ENCODE measurements at regions not wholly inside any gene's neighbourhood (a gene's known extent, or its start where the extent isn't known, plus 50 kb on each side); places are given as distances from the start of the nearest gene placed in this dataset.

- Histone ChIP-seq H2BK12ac (ENCODE audit: low read depth, low read length) (no peak overlapping the region), H3K9ac (replicated peaks in 1 of 4; ENCODE audit: extremely low read depth in 1 of 4, low read depth in 3 of 4, low read length in 3 of 4) (no peak overlapping the region), H4K5ac (ENCODE audit: insufficient read length, low read depth, low read length) (no peak overlapping the region), H3K23ac (ENCODE audit: insufficient read length) (no peak overlapping the region), H4K20me1 (replicated peaks in 1 of 2; ENCODE audit: control insufficient read depth in 1 of 2, insufficient read depth in 2 of 2, low read length in 2 of 2) (no peaks in the 10 kb centered on the region), H4K8ac (ENCODE audit: extremely low read depth, insufficient read depth, low read length) (no peak overlapping the region), H3K79me1 (ENCODE audit: low read depth, low read length) (no peaks in the 10 kb centered on the region), H3K4ac (replicated peaks; ENCODE audit: insufficient read length, low read depth, low read length) (no peak overlapping the region), H3K27me3 (replicated peaks in 1 of 4; ENCODE audit: control insufficient read depth in 3 of 4, extremely low read depth in 1 of 4, insufficient read depth in 3 of 4, low read length in 3 of 4) (no peaks in the 10 kb centered on the region), H3K36me3 (ENCODE audit: control insufficient read depth in 2 of 4, insufficient read depth in 4 of 4, low read length in 3 of 4) (no peaks in the 10 kb centered on the region), H3K23me2 (ENCODE audit: low read depth, low read length) (no peaks in the 10 kb centered on the region), H3K56ac (replicated peaks; ENCODE audit: insufficient read length, low read depth, low read length) (no peak overlapping the region), H2BK15ac (ENCODE audit: low read length) (no peak overlapping the region), H4K91ac (replicated peaks; ENCODE audit: insufficient read length, low read length) (no peak overlapping the region), H3K4me3 (ENCODE audit: extremely low read depth in 1 of 4, insufficient read depth in 2 of 4, low read depth in 3 of 4, low read length in 4 of 4) (no peak overlapping the region), H3K79me2 (ENCODE audit: control insufficient read depth in 1 of 2, insufficient read depth in 2 of 2, low read length in 2 of 2) (no peaks in the 10 kb centered on the region), H3K18ac (ENCODE audit: extremely low read depth, low read length) (no peak overlapping the region), H2BK5ac (ENCODE audit: low read depth, low read length) (no peak overlapping the region), H3K4me1 (replicated peaks in 1 of 4; ENCODE audit: control insufficient read depth in 3 of 4, insufficient read depth in 4 of 4, low read length in 3 of 4) (no peaks in the 10 kb centered on the region), H2BK20ac (ENCODE audit: low read length) (no peak overlapping the region), H2AK5ac (ENCODE audit: low read depth, low read length) (no peak overlapping the region), H2AFZ (ENCODE audit: low read length) (no peak overlapping the region), H3K4me2 (ENCODE audit: insufficient read depth in 1 of 2, low read depth in 2 of 2, low read length in 2 of 2) (no peak overlapping the region), H3K27ac (ENCODE audit: low read depth, low read length) (no peak overlapping the region), H3K14ac (ENCODE audit: insufficient read length) (no peak overlapping the region), H2BK120ac (replicated peaks; ENCODE audit: low read depth, low read length) (no peak overlapping the region), H3K9me3 (ENCODE audit: insufficient read depth in 2 of 2, low read depth in 1 of 2, low read length in 1 of 2) (no peaks in the 10 kb centered on the region)
- 100% methylated on average over 1 of the region's 1 CpG; no CpG with 5 or more reads in 1 of the 2 experiments for WGBS, 2 experiments (ENCODE audit: extremely low coverage in 1 of 2, insufficient coverage in 1 of 2, insufficient read length in 1 of 2, insufficient replicate concordance in 2 of 2, low coverage in 1 of 2, low lambda C conversion rate in 2 of 2, missing lambda C conversion rate in 1 of 2)
- TF ChIP-seq CTBP2 (IDR thresholded peaks at IDR 0.05; ENCODE audit: borderline replicate concordance, insufficient read depth, insufficient read length, low read length) (no peak), MAFK (IDR thresholded peaks at IDR 0.05; ENCODE audit: low read depth, low read length) (0 out of 2 replicates have a peak, but pooled peaks have one; percentile 34), BACH1 (IDR thresholded peaks at IDR 0.05; ENCODE audit: low read length) (peak; percentile 61)
- POLR2A ChIA-PET (ENCODE audit: partially characterized antibody) = no interaction called here
- CTCF ChIA-PET (ENCODE audit: partially characterized antibody) = no interaction called here
- no peak for FAIRE-seq
- no peak for DNase-seq (ENCODE audit: low read depth in 1 of 2, low spot score in 2 of 2)
Measured at GRCh38 chr9:31445357-31445756, 939.1 kb upstream of the ACO1 start.
